Muscle of leg (tissue), 3 donors: ENCODE measurements at regions not wholly inside any gene's neighbourhood (a gene's known extent, or its start where the extent isn't known, plus 50 kb on each side); places are given as distances from the start of the nearest gene placed in this dataset.
"Not testable (repeated sequence)": the region's sequence is repeated elsewhere in the genome, so short reads cannot be mapped to it uniquely, and the experiment has no call there.

ENCODE experiments used
- DNase-seq: peaks from one replicate; pipeline ENCODE4 v3.0.0; 2013
- H3K27ac ChIP-seq: one replicate; pipeline ENCODE4 v1.5.1; 2013; ENCODE audit warnings: mild to moderate bottlenecking, low read length, control low read depth
- H3K27me3 ChIP-seq: one replicate; pipeline ENCODE4 v1.6.1; 2013; ENCODE audit warnings: low read length; ENCODE audit not compliant: control insufficient read depth, insufficient read depth
- H3K36me3 ChIP-seq: one replicate; pipeline ENCODE4 v1.6.1; 2013; ENCODE audit warnings: low read length; ENCODE audit not compliant: control insufficient read depth, insufficient read depth
- H3K4me1 ChIP-seq: one replicate; pipeline ENCODE4 v1.6.1; 2013; ENCODE audit warnings: low read length; ENCODE audit not compliant: control insufficient read depth, insufficient read depth
- H3K4me3 ChIP-seq: one replicate; pipeline ENCODE4 v1.5.1; 2013; ENCODE audit warnings: low read length, control low read depth
- H3K9me3 ChIP-seq: replicated peaks from 2 replicates; pipeline ENCODE4 v1.6.1; 2013; ENCODE audit warnings: low read depth, low read length; ENCODE audit not compliant: control insufficient read depth
- WGBS: methylation state at CpG from one replicate; pipeline ENCODE4 v1.1.5; 2013; ENCODE audit warnings: missing lambda C conversion rate; ENCODE audit not compliant: insufficient coverage; 5-methylcytosine and 5-hydroxymethylcytosine counted together

DNA sequence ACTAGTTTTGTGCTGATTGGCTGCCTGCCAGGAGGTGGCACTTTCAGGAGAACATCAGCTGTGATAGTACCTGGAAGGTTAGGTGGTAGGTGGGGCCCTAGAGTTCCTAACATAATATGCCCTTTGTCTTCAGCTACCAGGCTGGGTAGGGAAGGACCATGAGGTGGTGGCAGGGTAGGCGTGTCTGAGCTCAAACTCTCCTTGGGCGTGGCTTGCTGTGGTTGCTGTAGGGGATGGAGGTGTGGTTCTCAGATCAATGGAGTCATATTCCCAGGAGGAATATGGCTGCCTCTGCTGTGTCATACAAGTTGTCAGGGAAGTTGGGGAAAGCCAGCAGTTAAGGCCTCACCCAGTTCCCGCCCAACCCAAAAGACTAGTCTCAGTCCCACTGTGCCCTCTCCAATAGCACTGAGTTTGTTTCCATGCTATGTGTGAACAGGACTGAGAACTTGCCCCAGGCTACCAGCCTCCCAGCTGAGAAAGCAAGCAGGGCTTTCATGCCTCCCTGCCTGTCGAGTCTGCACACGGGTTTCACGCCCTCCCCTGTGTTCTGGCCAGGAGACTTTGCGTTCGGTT, 107.7 kb downstream of the CHCHD4 start:
- Histone ChIP-seq H3K27ac (no peak overlapping the region), H3K4me1 (no peaks in the 10 kb centered on the region), H3K27me3 (no peaks in the 10 kb centered on the region), H3K9me3 (no peaks in the 10 kb centered on the region), H3K4me3 (no peak overlapping the region), H3K36me3 (no peaks in the 10 kb centered on the region)
- 70% methylated on average over 5 of the region's 8 CpGs for WGBS
- DNase-seq = no peak

DNA sequence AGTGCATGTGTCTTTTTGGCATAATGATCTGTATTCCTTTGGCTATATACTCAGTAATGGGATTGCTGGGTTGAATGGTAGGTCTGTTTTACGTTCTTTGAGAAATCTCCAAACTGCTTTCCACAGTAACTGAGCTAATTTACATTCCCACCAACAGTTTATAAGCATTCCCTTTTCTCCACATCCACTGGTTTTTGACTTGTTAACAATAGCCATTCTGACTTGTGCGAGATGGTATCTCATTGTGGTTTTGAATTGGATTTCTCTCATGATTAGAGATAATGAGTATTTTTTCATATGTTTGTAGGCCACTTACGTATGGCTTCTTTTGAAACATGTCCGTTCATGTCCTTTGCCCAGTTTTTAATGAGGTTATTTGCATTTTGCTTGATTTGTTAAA, 117.7 kb downstream of the CHCHD4 start:
- no peaks in the 10 kb centered on the region for H3K27me3 ChIP-seq
- no peak overlapping the region for H3K4me3 ChIP-seq
- no peak for DNase-seq
- no peak overlapping the region for H3K27ac ChIP-seq
- H3K36me3 ChIP-seq = no peaks in the 10 kb centered on the region
- WGBS = no CpG with 5 or more reads among the region's 4 CpGs
- no peaks in the 10 kb centered on the region for H3K4me1 ChIP-seq
- H3K9me3 ChIP-seq = no peaks in the 10 kb centered on the region

DNA sequence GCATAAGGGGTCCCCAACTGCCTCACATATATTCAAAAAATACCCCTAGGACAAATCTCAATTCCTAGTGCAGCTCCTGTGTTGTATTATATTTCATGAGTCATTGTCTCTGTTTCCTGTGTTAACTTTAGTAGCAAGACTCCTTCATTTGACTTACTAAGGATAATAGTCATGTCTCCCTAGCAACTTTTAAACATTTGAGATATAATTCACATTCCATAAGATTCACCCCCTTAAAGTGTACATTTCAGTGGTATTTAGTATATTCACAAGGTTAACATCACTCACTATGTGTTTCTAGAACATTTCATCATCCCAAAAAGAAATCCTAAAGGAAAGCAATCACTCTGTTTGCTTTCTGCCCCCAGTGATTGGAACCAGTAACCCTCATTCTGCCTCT, 121.3 kb upstream of the WNT7A start:
- Histone ChIP-seq H3K9me3 (no peaks in the 10 kb centered on the region), H3K4me1 (no peaks in the 10 kb centered on the region), H3K27ac (no peak overlapping the region), H3K36me3 (no peaks in the 10 kb centered on the region), H3K27me3 (no peaks in the 10 kb centered on the region), H3K4me3 (no peak overlapping the region)
- DNase-seq = no peak

DNA sequence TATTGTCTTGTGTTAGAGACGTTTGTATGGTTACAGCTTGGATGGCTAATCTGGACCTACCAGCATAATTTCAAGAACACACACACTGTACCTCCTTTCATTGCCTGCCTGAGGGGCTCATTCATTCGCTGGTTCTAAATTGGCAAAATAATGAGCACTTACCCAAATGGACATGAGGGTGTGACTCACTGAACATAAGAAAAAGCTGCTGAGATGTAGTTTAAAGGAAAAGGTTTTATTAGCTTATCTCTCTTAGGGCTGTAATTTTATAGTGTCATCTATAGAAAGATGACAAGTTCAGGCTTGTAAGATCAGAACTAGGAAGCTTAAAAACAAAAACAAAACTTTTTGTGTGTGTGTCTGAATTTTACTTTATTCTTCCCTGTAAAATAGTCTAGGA, 120.7 kb upstream of the WNT7A start:
- Histone ChIP-seq H3K27me3 (no peaks in the 10 kb centered on the region), H3K36me3 (no peaks in the 10 kb centered on the region), H3K27ac (no peak overlapping the region), H3K4me1 (no peaks in the 10 kb centered on the region), H3K4me3 (no peak overlapping the region), H3K9me3 (no peaks in the 10 kb centered on the region)
- DNase-seq = no peak
- WGBS = no CpG with 5 or more reads among the region's 2 CpGs

DNA sequence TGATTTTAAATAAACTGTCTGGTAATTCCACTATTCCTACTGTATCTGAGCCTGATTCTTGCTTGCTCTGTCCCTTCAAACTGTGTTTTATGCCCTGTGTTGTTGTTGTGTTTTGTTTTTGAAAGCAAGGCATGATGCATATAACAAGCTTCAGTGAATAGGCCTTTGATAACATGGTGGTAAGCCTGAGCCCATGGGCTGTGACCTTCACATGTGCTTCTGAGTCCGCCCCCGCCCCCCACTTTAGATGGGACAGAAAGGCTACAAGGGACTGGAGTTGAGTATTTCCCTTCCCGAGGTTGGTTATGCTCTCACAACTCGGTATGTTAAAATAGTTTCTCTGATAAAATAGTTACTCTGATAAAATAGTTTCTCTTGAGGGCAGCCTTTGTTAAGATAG, 119.0 kb upstream of the WNT7A start:
- no CpG with 5 or more reads among the region's 4 CpGs for WGBS
- H3K9me3 ChIP-seq = no peaks in the 10 kb centered on the region
- H3K27me3 ChIP-seq = no peaks in the 10 kb centered on the region
- no peak for DNase-seq
- no peak overlapping the region for H3K27ac ChIP-seq
- H3K4me3 ChIP-seq = no peak overlapping the region
- no peaks in the 10 kb centered on the region for H3K36me3 ChIP-seq
- no peaks in the 10 kb centered on the region for H3K4me1 ChIP-seq

DNA sequence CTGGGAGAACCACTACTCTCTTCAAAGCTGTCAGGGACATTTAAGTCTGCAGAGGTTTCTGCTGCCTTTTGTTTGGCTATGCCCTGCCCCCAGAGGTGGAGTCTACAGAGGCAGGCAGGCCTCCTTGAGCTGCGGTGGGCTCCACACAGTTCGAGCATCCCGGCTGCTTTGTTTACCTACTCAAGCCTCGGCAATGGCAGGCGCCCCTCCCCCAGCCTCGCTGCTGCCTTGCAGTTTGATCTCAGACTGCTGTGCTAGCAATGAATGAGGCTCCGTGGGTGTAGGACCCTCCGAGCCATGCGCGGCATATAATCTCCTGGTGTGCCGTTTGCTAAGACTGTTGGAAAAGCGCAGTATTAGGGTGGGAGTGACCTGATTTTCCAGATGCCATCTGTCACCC, 115.3 kb upstream of the WNT7A start:
- H3K4me3 ChIP-seq, H3K9me3 ChIP-seq, H3K4me1 ChIP-seq, H3K36me3 ChIP-seq, H3K27me3 ChIP-seq, H3K27ac ChIP-seq, DNase-seq: not testable (repeated sequence)
- WGBS = 90% methylated on average over 5 of the region's 12 CpGs

DNA sequence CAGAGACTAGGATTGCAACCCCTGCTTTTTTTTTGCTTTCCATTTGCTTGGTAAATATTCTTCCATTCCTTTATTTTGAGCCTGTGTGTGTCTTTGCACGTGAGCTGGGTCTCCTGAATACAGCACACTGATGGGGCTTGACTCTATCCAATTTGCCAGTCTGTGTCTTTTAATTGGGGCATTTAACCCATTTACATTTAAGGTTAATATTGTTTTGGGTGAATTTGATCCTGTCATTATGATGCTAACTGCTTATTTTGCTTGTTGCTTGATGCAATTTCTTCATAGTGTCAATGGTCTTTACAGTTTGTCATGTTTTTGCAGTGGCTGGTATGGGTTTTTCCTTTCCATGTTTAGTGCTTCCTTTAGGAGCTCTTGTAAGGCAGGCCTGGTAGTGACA, 109.1 kb upstream of the WNT7A start:
- H3K36me3 ChIP-seq, H3K27ac ChIP-seq, H3K27me3 ChIP-seq, H3K9me3 ChIP-seq, DNase-seq, H3K4me3 ChIP-seq, H3K4me1 ChIP-seq: not testable (repeated sequence)
- WGBS = no CpG with 5 or more reads among the region's 1 CpG

DNA sequence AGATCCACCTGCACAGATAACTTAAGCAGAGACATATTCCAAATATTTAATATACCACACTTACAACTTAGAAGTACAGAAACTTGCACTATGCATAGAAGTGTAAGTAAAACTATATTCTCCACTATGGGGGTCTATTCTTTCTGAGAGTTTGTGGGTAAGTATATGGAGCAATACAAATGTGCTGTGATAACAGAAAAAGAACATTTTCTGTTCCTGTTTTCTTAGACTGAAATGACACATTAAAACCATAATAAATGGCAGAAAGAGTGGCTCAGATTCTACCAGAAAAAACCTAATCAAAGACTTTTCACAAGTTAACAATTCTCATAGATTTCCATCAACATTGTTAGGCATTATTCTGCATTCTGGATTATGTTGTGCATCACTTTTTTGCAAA, 96.6 kb upstream of the WNT7A start:
- H3K4me3 ChIP-seq = no peak overlapping the region
- H3K27me3 ChIP-seq = no peaks in the 10 kb centered on the region
- H3K9me3 ChIP-seq = peaks cover 5% of the 10 kb centered on the region
- no peaks in the 10 kb centered on the region for H3K4me1 ChIP-seq
- H3K27ac ChIP-seq = no peak overlapping the region
- no peak for DNase-seq
- no peaks in the 10 kb centered on the region for H3K36me3 ChIP-seq

DNA sequence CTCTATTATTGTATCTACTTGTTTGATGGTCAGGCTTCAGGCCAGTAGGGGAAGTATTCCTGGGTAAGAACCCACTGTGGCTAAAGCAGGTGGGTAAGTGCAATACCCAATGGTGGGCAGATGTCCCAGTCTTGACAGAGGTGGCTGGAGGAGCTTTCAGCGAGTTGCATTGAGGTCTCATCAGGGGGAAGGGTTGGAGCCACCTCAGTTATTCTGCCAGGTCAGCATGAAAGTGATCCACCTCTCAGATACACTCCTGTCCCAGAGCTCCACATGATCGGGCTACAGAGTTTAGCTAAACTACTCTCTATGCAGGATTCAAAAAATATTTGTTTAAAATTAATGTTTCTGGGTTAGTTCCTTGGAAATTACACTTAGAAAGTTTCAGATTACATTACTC, 95.8 kb upstream of the WNT7A start:
- H3K4me1 ChIP-seq = no peaks in the 10 kb centered on the region
- DNase-seq = no peak
- H3K27ac ChIP-seq = no peak overlapping the region
- WGBS = no CpG with 5 or more reads among the region's 2 CpGs
- H3K4me3 ChIP-seq = no peak overlapping the region
- no peaks in the 10 kb centered on the region for H3K36me3 ChIP-seq
- peaks cover 5% of the 10 kb centered on the region for H3K9me3 ChIP-seq
- H3K27me3 ChIP-seq = no peaks in the 10 kb centered on the region

DNA sequence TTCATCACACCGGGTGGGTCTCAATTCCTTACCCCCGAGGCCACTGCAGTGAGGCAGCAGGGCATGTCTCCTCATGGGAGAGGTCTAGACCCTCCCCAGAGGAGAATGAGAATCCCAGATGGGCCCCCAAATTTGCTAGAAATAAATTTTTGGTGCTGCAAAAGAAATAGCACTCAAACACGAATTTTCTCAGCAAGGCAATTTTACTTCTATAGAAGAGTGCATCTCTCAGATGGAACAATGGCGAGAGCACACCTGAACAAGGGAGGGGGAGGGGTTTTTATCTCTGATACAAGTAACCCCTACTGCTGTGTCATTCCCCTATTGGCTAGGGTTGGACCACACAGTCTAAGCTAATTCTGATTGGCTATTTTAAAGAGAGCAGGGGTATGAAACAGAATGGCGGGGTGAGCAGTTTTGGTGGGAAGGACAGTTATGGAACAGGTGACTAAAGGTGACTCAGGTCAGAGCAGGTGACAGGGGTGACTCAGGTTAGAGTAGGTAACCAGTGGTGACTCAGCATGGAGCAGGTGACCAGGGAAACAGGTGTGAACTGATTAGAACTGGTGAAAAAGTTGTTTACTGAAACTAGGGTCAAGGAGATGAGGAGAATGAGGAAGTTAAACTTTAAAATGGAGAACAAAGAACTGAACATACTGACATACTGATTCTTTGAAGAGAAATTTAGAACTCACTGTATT, 93.0 kb upstream of the WNT7A start:
- H3K27ac ChIP-seq = no peak overlapping the region
- no peak for DNase-seq
- no peak overlapping the region for H3K4me3 ChIP-seq
- WGBS = 87% methylated on average over 3 of the region's 5 CpGs
- no peaks in the 10 kb centered on the region for H3K4me1 ChIP-seq
- no peaks in the 10 kb centered on the region for H3K36me3 ChIP-seq
- peaks cover 5% of the 10 kb centered on the region for H3K9me3 ChIP-seq
- H3K27me3 ChIP-seq = no peaks in the 10 kb centered on the region

DNA sequence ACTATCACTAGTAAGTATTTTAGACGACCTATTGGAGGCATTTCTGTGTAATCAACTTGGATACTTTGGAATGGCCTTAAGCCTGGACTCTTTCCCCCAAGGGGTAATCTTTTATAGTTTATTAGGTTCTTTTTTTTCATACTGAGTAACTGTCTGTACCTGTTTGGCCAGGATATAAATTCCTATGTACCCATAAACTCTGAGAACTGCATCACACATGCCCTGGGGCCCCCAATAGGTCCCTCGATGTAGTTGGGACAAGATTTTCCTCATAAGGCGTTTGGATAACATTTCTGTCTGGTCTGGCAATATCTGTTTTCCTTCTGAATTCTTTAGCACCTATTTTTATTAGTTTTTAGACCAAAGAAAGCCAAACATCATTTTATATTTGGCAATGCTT, 86.4 kb upstream of the WNT7A start:
- no peak for DNase-seq
- no peaks in the 10 kb centered on the region for H3K9me3 ChIP-seq

More for the DNA sequence above, 86.4 kb upstream of the WNT7A start:
- no peaks in the 10 kb centered on the region for H3K36me3 ChIP-seq
- no peak overlapping the region for H3K27ac ChIP-seq
- WGBS = no CpG with 5 or more reads among the region's 3 CpGs
- no peak overlapping the region for H3K4me3 ChIP-seq
- peaks cover 2% of the 10 kb centered on the region for H3K27me3 ChIP-seq
- no peaks in the 10 kb centered on the region for H3K4me1 ChIP-seq
